NT2/D1 (cell line): ENCODE measurements at regions not wholly inside any gene's neighbourhood (a gene's known extent, or its start where the extent isn't known, plus 50 kb on each side); places are given as distances from the start of the nearest gene placed in this dataset.

ENCODE experiments used
- YY1 ChIP-seq: IDR thresholded peaks from 2 replicates; pipeline ENCODE4 v1.6.1; 2011; ENCODE audit not compliant: insufficient read length, insufficient read depth
- ZNF274 ChIP-seq: IDR thresholded peaks from 2 replicates; pipeline ENCODE4 v1.6.1; 2011; ENCODE audit warnings: mild to moderate bottlenecking, low read depth, low read length

DNA sequence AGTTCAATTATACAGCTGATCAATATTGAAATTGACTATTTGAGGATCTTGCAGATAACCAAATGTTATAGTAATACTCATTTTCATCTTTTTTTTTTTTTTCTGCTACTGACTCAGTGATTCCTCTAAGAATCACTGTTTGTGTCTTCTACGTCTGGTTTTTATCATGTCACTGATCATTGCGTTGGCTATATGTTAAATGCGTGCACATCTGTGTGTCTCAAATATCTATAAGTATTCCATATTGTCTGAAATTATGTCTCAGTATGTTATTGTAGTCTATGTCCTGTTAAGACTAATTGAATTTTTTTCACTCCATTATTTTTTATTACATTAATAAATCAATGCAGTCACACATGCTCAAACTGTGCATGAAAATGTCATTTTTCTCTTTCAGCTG, 200.5 kb downstream of the PCDH20 start:
- TF ChIP-seq YY1 = no peak
- TF ChIP-seq ZNF274 = no peak
